GM12873 (cell line): ENCODE measurements at regions not wholly inside any gene's neighbourhood (a gene's known extent, or its start where the extent isn't known, plus 50 kb on each side); places are given as distances from the start of the nearest gene placed in this dataset.

Experiments
- CTCF ChIP-seq: IDR thresholded peaks from 2 replicates; pipeline ENCODE4 v1.5.1; 2012; ENCODE audit warnings: low read depth, mild to moderate bottlenecking, moderate library complexity, low read length, control low read depth; ENCODE audit not compliant: insufficient read depth; ENCODE audit errors: missing control alignments

- TF ChIP-seq CTCF: no peak
These were observed 726.9 kb downstream of the CDH8 start for GRCh38 chr16:61309386-61309785.

GRCh38 chr16:61306204-61306603 lies 730.0 kb downstream of the CDH8 start:
- no peak for TF ChIP-seq CTCF

GRCh38 chr16:61296814-61297213 lies 739.4 kb downstream of the CDH8 start:
- no peak for TF ChIP-seq CTCF

GRCh38 chr16:61296305-61296704 lies 739.9 kb downstream of the CDH8 start:
- no peak for TF ChIP-seq CTCF

- TF ChIP-seq CTCF: no peak
These were observed 740.9 kb downstream of the CDH8 start for GRCh38 chr16:61295311-61295710.

GRCh38 chr16:61289141-61289540 lies 747.1 kb downstream of the CDH8 start:
- no peak for TF ChIP-seq CTCF

- TF ChIP-seq CTCF: no peak
These were observed 758.4 kb downstream of the CDH8 start for GRCh38 chr16:61277849-61278248.
